Upper lobe of left lung (tissue), 4 donors: ENCODE measurements at regions not wholly inside any gene's neighbourhood (a gene's known extent, or its start where the extent isn't known, plus 50 kb on each side); places are given as distances from the start of the nearest gene placed in this dataset.

Experiments used
- CTCF ChIP-seq, 6 experiments: fragments of 450-650 bp in 4 of 6; fragments of 200-600 bp in 2 of 6; sonication (generic) in 2 of 6; IDR thresholded peaks; one replicate each; pipeline ENCODE4 v1.5.1; 2016 to 2019; ENCODE audit warnings: antibody characterized with exemption in 6 of 6
- EP300 ChIP-seq, 4 donors: sonication (generic); formaldehyde crosslinking; IDR thresholded peaks; one replicate each; pipeline ENCODE4 v1.5.1; 2017; ENCODE audit warnings: antibody characterized with exemption in 4 of 4, control low read depth in 2 of 4
- POLR2A ChIP-seq, 4 donors: fragments of 450-650 bp; IDR thresholded peaks; one replicate each; pipeline ENCODE4 v1.5.1; 2016 to 2017; ENCODE audit warnings: antibody characterized with exemption in 4 of 4, mild to moderate bottlenecking in 2 of 4
- POLR2AphosphoS5 ChIP-seq, 2 donors: sonication (generic); formaldehyde crosslinking; IDR thresholded peaks; one replicate each; pipeline ENCODE4 v1.5.1; 2017; ENCODE audit warnings: antibody characterized with exemption in 2 of 2

- TF ChIP-seq EP300 (IDR thresholded peaks at IDR 0.05) (no peak), CTCF (IDR thresholded peaks at IDR 0.05) (no peak), POLR2A (IDR thresholded peaks at IDR 0.05) (no peak), POLR2AphosphoS5 (IDR thresholded peaks at IDR 0.05) (no peak)
Measured at GRCh38 chr7:79681454-79681853, 228.0 kb upstream of the MAGI2 start.
